Ishikawa (cell line): ENCODE measurements at regions not wholly inside any gene's neighbourhood (a gene's known extent, or its start where the extent isn't known, plus 50 kb on each side); places are given as distances from the start of the nearest gene placed in this dataset.

Experiments used
- CEBPB ChIP-seq: IDR thresholded peaks from 2 replicates; pipeline ENCODE4 v1.6.1; 2012
- EGR1 ChIP-seq: IDR thresholded peaks from 2 replicates; pipeline ENCODE4 v1.6.1; 2012
- EP300 ChIP-seq: IDR thresholded peaks from 2 replicates; pipeline ENCODE4 v1.6.1; 2012; ENCODE audit warnings: borderline replicate concordance
- NFIC ChIP-seq: IDR thresholded peaks from 2 replicates; pipeline ENCODE4 v1.6.1; 2012
- RAD21 ChIP-seq: IDR thresholded peaks from 2 replicates; pipeline ENCODE4 v1.6.1; 2012; ENCODE audit warnings: low read depth
- TF ChIP-seq, protein P1 (sequence below): IDR thresholded peaks from 2 replicates; pipeline ENCODE4 v1.6.1; 2012

DNA sequence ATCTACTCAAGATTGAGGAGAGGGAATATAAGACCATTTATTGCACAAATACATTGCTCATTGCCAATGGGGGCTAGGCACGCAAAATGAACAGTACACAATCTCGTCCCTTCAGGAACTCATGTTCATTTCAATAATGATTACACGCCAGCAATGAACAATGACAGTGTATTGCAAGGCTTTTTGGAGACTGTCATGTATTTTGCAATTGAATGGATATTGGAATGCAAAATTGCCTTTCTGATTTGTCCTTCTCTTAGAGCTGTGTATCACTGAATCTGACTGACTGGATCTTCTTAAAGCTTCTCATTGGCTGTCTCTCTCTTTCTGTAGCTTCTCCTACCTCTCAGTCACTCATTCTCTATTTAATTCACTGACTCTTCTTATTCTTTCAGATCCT is 400.2 kb upstream of the DCN start:
- TF ChIP-seq EP300 (no peak), CEBPB (no peak), NFIC (no peak), RAD21 (no peak), EGR1 (no peak)
- TF ChIP-seq, protein P1, sequence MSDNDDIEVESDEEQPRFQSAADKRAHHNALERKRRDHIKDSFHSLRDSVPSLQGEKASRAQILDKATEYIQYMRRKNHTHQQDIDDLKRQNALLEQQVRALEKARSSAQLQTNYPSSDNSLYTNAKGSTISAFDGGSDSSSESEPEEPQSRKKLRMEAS, result no peak
